DMS153 (cell line): ENCODE measurements at regions not wholly inside any gene's neighbourhood (a gene's known extent, or its start where the extent isn't known, plus 50 kb on each side); places are given as distances from the start of the nearest gene placed in this dataset.

Source experiments
- DNase-seq: peaks from one replicate; lab custom pipeline; 2025; lab: John Stamatoyannopoulos, UW

DNA sequence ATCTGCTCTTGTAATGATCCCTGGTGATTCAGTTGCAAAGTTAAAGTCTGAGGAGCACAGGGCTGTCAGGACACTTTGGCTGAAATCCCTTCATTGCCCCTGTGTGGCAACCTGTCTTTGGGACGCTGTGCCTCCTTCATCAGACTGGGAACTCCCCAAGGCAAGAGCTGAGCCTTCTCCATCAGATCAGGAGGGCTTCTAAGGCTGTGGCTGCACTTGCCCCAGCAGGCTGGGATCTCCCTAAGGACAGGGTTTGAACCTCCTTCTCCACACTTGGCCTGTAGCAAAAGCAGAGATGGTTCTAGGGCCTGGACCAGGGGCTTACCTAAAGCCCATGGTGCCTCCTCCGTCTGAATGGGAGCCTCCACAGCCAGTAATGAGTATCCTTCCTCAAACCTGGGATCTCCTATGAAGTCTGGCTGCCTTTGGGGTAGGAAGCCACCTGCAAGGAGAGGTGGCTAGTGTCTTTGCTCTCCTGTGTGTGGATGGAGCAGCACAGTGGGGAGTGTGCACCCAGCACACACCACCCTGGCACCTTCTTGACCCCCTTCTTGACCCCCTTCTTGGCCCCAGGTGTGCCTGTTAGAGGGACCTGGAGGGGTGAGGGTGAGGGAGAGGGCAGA is 79.0 kb upstream of the NKD1 start:
- no peak for DNase-seq

DNA sequence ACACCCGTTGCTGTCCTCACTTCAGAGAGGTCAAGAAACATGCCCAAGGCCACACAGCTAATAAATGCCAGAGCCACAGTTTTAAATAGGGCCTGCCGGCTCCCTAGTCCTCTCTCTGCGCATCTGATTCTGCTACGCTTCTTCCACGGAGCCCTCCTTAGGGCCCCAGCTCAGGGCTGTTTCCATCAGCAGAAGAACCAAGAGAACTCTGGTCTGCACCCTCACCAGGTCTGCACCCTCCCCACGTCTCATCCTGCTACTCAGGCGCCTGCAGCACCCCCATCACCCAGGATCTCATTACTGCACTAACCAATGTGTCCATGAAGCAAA is 79.5 kb upstream of the NKD1 start:
- no peak for DNase-seq

DNA sequence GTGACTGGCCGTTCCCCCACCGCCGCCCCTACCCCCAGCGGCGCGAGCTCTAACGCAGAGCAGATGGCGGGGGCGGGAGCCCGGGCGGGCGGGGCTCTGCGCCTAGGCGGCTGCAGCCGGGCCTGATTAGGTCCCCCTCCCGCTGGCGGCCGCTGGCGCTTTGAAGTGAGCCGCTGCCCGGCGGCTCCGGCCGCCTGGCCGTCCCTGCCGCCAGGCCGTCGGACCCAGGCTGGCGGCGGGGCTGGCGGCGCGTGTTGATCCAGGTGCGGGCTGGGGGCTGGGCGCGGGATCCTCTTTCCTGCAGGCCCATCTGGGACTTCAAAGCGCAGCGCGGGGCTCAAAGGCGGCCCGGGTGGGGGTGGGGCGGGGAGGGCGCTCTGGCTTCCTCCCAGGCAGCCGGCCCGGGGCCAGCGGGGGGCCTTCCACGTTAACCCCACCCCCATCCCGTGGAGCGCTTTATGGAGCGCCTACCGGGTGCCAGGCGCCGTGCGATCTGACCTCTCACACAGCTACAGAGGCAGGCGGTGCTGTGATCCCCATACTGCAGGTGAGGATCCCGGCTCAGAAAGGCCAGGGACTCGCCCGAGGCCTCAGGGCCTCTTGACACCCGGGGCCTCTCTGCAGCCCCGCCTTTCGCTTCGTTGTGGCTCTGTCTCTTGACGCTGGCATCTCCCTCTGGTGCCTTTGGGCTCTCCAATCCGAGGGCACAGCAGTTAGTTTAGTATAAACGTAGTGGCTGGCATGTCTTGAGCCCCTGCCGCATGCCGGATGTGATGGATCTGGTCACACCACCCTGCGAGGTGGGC is 80.0 kb upstream of the NKD1 start:
- no peak for DNase-seq

DNA sequence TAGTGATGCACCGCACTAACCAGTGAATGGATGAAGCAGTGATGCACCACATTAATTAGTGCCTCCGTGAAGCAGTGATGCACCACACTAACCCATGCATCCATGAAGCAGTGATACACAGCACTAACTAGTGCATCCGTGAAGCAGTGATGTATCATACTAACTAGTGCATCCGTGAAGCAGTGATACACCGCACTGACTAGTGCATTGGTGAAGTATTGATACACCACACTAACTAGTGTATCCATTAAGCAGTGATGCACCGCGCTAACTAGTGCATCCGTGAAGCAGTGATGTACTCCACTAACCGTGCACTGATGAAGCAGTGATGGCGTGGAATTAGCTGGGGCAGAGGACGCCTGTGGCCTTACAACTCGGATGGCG is 80.6 kb upstream of the NKD1 start:
- no peak for DNase-seq

DNA sequence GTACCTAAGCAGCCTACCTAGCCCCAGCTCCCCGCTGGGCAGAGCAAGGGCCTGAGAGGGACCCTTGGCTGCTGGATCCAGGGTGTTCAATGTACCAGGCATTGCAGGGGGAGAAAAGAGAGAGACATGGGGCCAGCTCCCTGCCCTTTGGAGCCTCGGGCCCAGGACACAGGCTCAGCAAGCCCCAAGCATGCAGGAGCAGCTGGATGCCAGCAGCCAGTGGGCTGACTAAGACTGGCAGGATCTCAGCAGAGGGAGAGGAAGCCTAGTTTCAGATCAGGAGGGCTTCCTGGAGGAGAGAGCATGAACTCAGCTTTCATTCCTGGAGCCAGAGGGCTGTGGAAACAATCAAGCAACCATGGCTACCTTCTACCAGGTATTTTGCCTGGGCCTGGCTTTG is 82.0 kb upstream of the NKD1 start:
- DNase-seq = no peak

DNA sequence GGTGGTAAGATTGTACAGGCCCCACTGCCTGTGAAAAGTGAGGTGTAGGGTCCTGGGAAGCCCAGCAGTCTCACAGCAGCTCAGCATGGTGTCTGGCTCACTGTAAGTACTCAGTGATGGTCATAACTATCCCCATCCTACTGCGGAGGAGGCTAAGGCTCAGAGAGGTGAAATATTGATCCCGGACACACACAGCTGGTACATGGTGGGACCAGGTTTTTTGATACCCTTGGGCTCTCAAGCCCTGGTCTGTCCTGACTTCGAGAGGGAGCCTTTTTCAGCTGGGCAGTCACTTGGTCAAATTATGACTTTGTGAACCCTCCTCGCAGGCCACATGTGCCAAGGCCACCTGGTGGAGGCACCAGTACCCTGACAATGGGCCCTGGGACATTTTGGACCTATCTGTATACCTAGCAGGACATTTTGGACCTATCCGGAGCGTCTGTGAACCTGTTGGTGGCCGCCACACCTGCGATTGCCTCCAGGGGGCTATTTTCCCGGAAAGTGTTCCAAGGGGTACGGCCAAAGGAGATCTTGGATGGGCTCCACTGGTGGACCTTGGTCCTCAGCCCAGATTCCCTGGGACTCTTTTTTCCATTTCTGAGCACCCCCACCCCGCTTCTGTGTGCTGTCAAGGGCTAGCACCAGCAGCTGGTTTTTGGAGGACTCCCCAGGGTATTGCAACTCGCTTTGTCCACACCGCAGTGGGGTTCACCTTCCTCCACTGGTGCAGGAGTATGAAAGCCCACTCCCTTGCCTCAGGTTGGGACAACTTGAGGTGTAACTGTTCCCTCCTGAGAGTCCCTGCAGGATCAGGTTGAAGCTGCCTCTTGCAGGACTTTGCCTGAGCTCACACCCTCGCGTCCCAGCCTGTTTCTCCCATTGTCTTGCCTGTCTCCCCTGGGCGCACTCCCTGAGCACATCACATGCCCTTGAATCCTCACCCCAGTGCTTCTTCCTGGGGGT is 83.6 kb upstream of the NKD1 start:
- DNase-seq = no peak

DNA sequence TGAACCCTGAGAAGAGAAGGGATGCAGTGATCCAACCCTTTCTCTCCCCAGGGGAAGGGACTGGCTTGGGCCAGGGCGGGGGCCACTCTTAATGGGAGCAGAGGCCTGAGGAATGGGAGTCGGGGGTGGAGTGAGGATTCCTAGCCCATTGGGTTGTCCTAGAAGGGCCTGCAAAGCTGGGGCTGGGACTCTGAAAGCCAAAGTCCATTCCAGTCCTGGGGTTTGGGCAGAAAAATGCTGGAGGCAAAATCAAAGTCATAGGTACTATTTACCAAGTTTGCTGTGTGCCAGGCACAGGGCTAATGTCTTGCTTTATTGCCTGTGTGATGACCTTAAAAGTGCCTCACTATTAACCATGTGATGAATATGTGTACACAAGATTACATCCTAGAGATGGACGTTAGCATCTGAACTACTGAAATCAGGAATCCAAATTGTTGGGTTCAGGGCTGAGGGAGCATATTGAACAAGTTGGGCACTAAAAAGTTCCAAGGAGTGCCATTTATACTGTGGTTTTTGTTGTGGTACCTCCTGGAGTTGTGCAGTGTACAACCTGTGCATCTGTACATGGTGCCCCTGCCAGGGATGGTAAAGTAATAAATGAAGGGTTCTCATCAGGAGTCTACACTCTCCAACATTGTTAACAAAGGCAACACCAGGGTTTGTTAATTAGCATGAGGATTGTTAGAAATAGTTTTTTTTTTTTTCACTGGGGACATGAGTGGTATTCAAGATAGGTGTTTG is 84.4 kb upstream of the NKD1 start:
- DNase-seq = no peak

DNA sequence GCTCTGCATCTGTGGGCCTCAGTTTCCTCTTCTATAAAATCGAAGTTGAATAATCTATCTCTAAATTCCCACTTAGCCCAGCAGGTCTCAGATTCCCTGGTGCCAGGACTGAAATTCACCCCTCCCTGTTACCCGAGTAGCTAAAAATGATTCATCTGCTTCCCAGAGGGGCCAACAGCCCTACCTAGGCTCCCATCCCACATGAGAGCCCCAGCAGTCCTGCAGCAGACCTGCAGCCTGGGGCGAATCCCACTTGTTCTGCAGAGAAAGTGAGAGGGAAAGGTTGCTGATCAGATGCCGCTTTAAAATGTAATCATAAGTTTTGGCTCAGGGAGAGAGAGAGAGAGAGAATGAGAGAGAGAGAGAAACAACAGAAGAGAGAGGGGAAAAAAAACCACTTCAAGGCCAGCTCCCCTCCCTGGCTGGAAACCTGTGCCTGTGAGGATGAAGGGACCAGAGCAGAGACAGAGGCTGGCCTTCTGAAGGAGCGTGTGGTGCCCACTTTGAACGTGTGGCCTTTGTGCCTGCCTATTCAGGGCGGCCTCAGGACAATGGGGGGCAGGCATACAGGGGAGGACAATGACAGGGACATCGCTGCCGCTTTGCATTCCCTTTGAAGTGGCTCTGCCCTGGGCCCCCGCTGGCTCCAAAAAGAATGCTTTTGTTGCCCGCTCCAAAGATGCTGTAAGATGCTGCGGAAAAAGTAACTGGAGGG is 85.2 kb upstream of the NKD1 start:
- DNase-seq = no peak

DNA sequence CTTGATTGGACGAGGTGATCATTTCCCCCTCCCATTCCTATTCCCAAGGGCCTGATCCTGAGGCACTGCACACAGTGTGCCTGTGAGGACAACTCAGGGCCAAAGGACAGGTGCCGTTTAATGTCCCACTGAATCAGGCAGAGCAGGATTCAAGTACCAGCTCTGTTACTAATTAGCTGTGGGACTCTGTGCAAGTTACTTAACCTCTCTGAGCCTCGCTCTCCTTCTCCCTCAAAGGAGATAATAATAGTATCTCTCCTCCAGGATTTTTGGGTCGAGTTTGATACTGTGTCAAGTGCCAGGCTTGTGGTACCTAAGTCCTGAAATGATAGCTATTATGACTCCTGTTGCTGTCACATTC is 86.8 kb upstream of the NKD1 start:
- no peak for DNase-seq

DNA sequence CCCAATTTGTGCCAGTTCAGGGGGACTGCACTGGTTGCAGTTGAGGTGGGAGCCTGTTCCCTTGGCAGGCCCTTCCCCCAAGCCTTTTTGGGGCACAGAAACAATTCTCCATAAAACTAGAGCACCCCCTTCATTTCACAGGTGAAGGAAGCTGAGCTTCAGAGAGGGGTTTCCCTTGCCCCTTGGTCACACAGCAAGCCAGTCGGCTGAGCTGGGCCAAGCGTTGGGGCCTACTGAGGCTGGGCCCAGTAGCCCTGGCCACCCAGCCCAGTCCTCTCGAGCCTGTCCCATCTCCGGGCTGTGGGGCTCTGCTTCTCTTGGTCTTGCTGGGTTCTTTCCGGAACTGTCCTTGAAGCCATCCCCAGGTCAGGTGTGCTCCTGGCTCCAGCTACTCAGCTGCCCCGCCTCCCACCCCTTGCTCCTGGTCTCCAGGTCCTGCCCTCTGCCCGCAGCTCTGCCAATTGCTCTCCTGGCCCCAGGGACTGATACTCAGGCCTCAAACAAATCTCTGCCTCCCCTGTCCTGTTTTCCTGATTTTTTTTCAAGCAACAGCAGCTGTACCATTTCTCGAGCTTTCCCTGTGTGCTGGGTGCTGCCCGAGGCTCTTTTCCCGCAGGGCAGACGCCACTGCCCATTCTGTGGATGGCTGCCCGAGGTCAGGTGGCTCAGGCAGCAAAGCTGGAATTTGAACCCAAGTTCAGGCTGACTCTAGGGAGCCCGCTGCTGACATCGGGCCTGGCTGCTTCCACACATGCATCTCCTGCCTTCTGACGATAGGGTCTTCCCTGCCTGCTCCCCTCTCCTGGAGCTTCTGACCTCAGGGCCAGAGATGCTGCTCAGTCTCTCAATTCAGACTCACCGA is 87.4 kb upstream of the NKD1 start:
- no peak for DNase-seq

DNA sequence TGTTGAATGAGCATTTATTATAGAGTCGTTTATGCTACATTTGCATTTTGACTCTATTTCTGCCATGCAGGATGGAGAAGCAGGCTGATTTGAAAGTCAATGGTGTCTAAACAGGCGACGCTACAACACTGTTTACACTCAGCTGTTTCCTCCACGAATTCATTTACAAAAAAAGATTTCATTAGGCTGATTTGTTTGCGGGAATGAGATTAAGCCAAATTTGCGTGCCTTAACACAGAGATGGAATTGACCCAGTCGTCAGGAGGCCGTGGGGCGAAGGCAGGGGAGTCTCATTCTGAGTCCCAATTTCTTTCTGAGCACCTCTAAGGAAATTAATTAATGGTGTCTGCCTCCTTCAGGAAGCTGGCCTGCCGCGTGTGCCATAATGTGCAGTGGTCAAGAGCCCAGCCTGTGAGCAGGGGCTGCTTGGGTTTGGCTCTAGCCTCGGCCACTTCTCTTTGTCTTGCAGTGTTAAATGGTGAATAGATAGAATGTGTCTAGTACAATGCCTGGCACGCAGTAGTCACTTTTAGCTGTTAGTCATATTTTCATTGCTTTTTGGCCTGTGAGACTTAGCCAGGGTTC is 88.6 kb upstream of the NKD1 start:
- DNase-seq = no peak

DNA sequence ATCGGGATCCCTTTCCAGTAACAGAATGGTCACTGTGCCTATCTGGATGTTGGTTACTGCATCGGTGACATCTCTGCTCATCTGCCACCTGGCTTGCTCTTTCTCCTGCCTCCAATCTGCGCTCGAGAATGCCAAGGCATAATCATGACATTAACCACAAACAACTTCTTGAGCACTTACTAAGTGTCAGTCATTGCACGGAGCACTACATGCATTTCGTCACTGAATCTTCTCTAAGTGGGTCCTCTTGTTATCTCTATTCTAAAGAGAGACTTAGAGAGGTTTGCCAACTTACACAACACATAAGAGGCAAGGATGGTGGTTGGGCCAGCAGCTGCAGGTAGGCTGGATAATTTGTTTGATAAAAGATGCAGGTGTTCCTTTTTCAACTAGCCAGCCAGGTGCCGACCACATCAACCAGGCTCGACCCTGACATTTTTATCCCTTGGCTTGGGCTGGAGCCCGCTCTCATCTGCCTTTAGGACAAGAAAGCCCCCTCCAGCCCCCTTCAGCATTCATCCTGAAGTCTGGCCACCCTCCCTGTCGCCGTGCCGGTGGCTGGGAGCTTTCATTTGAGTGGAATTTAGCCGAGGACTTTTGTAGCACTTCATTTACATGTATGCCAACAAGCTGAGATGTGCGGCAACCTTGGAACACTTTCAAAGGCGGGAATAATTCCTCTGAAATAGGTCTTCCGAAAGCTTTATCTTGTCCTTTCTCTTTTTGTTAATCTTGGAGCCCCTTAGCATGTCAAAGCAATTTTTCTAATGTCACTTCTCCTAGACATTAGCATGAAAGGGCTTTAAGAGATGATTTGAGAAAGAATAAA is 89.3 kb upstream of the NKD1 start:
- no peak for DNase-seq

DNA sequence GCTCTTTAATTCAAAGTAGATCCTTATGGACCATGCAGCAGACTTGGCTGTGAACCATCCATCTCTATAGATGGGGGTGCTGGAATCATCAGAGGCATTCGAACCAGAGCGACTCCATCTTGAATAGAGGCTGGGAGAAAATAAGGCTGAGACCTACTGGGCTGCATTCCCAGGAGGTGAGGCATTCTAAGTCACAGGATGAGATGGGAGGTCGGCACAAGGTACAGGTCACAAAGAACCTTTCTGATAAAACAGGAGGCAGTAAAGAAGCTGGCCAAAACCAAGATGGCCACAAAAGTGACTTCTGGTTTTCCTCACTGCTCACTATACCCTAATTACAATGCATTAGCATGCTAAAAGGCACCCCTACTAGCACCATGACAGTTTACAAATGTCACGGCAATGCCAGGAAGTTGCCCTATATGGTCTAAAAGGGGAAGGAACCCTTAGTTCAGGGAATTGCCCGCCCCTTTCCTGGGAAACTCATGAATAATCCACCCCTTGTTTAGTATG is 89.2 kb upstream of the BRD7 start:
- DNase-seq = no peak

DNA sequence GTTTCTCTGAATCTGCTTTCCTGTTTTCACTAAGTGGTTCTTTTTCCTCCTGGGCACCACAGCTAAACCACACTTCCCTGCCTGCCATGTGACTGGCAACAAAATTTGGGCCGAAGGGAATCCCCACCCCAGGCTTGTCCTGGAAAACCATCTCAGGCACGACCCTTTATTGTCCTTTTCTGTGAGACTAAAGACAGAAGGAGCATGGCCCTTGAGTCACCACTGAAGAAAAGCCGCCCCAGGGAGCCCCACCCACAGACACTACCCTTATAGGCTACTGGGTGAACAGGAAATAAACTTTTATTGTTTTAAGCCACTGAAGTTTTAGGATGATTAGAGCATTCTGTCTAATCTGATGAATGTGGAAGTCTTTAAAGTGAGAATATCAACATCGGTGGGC is 88.6 kb upstream of the BRD7 start:
- DNase-seq = no peak

DNA sequence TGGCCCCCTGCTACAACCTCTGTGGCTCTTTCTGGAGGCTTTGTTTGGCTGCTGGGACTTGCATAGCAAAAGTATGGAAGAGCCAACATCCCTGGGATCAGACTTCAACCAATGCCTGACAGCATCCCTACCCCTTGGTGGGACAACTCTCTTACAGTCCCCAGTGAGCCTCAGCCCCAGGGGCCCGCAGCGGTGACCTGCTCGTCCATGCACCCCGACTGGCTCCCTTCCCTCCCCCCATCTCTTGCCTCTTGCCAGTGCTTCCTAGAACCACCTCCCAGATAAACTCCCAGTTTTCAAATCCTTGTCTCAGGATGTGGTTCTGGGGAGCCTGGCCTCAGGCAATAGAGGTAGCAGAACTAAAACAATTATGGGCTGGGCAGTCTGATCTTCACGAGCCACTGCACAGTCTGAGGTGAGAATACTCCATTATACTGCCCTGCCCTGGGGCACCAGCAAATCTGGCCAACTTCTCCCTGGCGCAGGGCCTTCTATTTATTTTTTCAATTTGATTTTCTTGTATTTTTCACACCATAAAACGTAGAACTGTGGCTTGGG is 86.6 kb upstream of the BRD7 start:
- DNase-seq = no peak

DNA sequence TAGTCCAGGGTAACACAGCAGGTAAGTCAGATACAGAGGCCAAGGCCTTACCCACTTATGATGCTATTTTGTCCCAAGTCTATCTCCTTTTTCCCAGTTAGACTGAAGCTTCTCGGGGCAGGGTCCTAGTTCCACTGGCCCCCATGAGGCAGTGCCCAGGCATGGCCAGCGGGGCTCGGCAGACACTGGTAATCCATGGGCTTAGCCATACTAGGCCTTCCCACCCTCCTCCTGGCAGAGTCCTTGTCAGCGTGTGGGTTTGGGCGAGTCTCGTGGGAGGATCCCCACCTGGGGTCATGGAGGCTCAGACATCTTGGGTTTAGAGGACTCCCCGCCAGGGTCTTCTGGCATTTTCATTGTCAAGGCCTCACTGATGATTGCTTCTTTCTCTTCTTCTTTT is 84.7 kb upstream of the BRD7 start:
- no peak for DNase-seq

DNA sequence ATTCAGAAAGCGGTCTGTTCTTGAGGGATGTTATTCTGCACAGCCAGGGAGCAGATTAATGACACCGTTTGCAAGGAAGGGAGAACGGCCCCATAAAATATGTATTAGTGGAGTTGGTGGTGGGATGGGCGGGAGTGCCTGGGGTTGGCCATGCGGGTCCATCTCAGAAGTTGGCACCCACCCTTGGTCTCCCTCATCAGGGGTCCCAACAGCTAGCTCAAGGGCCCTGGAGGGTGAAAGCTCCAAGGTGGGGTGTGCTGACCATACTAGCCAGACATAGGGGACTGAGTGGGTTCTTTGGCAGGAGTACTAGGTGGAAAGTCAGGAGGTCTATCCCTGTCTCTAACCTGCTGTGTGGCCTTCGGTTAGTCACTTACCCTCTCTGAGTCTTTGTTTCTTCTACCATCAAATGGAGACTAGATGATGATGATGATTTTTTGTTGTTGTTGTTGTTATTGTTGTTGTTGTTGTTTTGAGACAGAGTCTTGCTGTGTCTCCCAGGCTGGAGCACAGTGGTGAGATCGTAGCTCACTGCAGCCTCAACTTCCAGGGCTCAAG is 83.2 kb upstream of the BRD7 start:
- DNase-seq = no peak

DNA sequence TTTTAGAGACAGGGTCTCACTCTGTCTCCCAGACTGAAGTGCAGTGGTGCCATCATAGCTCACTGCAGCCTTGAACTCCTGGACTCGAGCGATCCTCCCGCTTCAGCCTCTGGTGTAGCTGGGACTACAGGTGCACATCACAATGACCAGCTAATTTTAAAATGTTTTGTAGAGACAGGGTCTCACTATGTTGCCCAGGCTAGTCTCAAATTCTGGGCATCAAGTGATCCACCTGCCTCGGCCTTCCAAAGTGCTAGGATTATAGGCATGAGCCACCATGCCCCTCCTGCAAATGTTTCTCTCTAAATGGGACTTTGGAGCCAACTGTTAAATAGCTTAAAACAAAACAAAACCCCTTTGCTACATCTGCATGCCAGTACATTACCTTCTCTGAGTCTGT is 82.2 kb upstream of the BRD7 start:
- DNase-seq = no peak

DNA sequence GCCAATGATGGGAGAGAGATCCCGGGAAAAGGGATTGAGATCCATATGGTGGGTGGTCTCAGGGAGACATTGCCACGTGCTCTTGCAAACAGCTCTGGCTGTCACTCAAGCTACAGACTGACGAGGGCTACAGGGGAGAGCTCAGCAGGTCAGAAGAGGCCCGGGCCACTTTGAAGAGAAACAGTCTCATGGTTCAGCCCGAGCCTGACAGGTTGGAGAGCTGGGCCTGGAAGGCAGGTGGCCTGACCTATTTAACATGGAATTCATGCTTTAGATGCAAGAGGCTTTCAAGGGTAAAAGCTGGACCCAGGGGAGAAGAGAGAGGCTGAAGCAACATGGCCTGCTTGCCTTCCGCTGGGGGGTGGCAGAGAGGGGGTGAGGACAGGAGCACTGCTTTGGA is 81.0 kb upstream of the BRD7 start:
- no peak for DNase-seq
